ENCODE measurements at regions not wholly inside any gene's neighbourhood (a gene's known extent, or its start where the extent isn't known, plus 50 kb on each side); places are given as distances from the start of the nearest gene placed in this dataset.
"Not testable (repeated sequence)": the region's sequence is repeated elsewhere in the genome, so short reads cannot be mapped to it uniquely, and the experiment has no call there.

- DNase-seq, result no peak
These were observed 677.6 kb downstream of the SOCS6 start for GRCh38 chr18:70966419-70966818.

DNA sequence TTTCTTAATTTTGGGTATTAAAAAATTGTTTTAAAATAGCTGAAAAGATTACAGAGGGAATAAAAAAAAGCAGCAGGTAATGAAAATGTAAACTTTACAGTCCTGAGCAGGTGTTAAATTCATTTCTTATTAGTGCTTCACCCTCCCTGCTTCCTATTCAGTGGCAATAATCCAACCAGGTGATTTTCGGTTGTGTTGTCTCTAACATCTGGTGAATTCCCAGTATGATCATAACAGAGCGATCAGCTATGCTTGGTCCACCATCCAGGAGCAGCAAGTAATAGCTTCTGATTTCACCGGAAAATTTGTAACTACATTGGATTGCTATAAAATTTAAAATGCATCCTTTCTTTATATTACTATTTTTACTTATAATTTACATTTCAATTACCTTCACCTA is 673.1 kb downstream of the SOCS6 start:
- no peak for DNase-seq

- DNase-seq, result no peak
These were observed 667.7 kb downstream of the SOCS6 start for GRCh38 chr18:70956554-70956953.

DNA sequence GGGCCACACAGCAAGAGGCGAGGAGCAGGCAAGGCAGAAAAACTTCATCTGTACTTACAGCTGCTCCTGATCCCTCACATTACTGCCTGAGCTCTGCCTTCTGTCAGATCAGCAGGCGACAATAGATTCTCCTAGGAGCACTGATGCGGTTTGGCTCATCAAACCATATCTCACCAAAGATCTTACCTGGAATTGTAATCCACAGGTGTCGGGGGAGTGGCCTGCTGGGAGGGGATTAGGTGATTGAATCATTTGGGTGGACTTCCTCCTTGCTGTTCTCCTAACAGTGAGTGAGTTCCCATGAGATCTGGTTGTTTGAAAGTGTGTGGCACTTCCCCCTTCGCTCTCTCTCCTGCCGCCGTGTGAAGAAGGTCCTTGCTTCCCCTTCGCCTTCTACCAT is 647.3 kb downstream of the SOCS6 start:
- DNase-seq, result no peak

- DNase-seq, result peak; percentile 35
These were observed 643.3 kb downstream of the SOCS6 start for GRCh38 chr18:70931942-70932814.

DNA sequence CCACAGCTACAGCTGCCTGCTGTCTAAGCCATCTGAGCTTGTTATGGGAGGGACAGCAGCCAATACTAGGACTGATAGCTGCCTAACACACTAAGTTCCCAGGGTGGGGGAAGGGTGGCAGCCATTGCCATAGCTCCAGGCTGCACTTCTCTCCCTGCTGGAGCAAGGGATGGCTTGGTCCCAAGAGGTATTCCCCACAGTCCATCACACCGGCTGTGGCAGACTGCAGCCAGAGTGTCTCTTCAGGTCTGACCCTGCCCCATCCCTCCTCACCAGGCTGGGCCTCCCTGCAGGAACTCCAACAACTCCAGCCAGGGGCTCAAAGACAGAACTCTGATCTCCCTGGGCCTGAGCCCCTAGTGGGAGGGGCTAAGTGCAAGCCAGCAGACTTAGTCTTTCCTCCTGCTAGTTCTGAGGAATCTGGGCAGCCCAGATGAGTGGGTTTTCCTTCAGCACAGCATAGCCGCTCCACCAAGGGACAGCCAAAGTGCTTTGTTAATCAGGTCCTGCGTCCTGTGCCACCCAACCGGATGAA is 632.1 kb downstream of the SOCS6 start:
- no peak for DNase-seq

GRCh38 chr18:70907673-70908072 is 618.8 kb downstream of the SOCS6 start:
- DNase-seq, result no peak

DNA sequence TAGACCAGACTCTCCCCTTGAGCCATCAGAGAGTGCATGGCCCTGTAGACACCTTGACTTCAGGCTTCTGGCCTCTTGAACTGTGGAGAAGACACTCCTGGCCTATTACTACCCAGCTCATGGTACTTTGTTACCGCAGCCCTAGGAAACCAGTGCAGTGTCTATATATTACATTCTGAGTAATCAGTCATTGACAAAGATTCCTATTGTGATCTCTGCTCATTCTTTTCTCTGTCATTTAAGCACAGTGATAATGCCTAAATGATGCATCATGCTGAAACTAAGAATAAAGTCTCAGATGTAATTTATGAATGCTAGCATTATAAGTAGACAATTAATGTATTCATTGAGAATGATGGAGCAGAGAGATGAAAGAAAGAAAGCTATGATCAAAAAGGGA is 603.5 kb downstream of the SOCS6 start:
- no peak for DNase-seq

- DNase-seq, result no peak
These were observed 581.4 kb downstream of the SOCS6 start for GRCh38 chr18:70870292-70870691.

GRCh38 chr18:70848329-70848728 is 559.5 kb downstream of the SOCS6 start:
- DNase-seq, result no peak

- no peak for DNase-seq
These were observed 551.8 kb downstream of the SOCS6 start for GRCh38 chr18:70840649-70841048.

GRCh38 chr18:70827632-70828031 is 538.8 kb downstream of the SOCS6 start:
- no peak for DNase-seq

DNA sequence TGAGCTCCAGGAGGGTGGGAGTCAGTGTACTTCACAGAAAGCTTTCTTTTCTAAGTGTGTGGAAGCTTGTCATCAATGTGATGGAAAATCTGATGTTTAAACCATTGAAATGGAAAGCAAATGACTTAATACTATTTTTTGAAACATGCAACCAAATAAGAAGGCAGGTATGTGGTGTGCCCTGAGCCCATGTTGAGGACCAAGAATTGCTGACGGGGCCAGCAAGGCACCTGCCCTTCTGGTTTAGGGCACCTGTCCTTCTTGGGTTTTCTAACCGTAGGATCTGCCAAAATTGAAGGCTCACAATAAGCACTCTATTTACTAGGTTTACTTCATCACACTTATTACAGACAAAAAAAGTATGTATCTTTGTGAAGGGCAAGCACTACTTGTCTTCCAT is 537.7 kb downstream of the SOCS6 start:
- no peak for DNase-seq

- no peak for DNase-seq
These were observed 533.8 kb downstream of the SOCS6 start for GRCh38 chr18:70822691-70823090.

- DNase-seq, result no peak
These were observed 533.3 kb downstream of the SOCS6 start for GRCh38 chr18:70822117-70822516.

- DNase-seq, result no peak
These were observed 519.7 kb downstream of the SOCS6 start for GRCh38 chr18:70808481-70809056.

DNA sequence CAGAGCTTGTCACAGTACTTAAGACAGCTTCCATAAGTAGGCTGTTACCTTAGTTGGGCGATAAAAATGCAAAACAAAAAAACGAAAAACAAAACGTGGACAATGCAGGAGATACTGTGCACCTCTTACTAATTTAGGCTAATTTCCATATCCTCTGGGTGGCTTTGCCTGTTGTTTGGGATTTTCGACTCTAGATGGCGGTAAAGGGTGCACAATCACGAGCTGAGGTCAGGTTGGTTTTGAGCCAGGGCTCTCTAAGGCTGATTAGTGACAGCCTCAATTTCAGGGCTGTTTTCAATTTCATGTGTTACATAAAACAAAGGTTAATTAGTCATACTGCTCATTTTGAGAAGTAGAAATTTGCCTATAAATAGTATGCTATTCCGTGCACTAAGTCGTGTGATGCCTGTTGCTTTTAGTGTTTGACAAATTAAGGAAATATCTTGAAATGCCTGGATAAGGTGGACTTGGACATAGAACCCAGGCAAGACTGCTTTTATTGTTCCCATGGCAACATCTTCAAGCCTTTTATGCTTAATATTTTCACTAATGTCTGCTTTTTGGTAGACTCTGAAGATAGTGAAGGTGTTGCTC is 493.1 kb downstream of the SOCS6 start:
- DNase-seq, result peak; percentile 25

DNA sequence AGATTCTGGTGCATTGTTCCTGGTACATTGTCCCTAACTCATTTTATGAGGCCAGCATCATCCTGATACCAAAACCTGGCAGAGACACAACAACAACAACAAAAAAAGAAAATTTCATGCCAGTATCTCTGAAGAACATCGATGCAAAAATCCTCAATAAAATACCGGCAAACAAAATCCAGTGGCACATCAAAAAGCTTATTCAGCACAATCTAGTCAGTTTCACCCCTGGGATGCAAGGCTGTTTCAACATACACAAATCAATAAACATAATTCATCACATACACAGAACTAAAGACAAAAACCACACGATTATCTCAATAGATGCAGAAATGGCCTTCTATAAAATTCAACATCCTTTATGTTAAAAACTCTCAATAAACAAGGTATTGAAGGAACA is 477.4 kb downstream of the SOCS6 start:
- DNase-seq, result not testable (repeated sequence)

DNA sequence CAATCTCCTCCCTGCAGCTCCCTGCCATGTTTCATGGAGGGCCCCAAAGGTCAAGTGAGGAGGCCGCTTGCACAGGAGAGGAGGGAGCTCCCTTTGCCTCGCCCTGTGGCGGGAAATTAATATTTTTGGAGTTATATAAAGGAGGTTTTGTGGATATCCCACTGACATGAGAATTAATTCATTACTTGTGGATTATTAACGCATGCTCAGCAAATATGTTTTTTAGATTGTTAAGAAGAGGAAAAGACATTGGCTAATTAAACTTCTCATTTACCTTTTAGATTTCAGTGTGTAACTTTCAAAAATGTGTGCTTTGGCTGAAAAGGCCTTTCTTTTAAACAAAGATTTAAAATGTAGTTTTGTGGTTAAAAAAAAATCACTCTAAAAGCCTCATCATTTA is 474.0 kb downstream of the SOCS6 start:
- no peak for DNase-seq

- DNase-seq, result no peak
These were observed 469.9 kb downstream of the SOCS6 start for GRCh38 chr18:70758780-70759179.

DNA sequence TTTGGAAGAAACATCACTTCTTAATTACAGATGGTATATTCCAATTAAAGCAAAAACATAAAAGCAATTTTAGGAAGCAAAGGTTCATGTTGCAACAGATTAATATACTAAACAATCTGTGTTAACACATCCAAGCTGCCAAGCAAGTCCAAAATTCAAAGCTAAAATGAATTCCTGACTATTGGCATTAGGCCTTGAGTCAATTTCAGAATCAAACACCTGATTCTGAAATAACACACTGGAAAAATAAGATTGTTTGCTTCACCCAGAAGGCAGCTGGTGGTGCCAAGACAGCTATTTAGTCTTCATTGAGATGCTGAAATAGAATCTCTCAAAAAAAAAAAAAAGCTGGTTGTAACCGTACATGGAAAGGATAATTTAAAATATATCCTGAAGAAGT is 465.6 kb downstream of the SOCS6 start:
- no peak for DNase-seq

DNA sequence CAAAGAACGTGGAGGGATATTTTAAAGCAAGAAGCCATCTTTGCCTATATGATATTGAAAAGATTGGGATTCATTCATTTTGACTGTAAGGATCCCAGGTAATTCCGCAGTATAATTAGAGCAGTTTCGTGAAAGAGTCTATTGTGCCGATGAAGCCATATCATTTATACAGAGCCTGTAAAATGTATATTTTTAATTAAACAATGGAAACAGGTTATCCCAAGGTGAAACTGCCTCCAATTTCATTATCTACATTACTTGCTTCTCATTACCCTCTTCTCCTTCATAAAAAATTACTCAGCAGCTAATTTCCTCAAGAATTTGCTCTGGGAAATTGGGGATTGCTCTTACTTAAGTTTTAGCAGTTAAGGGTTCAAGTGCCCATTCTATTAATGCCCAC is 444.1 kb downstream of the SOCS6 start:
- DNase-seq, result no peak

DNA sequence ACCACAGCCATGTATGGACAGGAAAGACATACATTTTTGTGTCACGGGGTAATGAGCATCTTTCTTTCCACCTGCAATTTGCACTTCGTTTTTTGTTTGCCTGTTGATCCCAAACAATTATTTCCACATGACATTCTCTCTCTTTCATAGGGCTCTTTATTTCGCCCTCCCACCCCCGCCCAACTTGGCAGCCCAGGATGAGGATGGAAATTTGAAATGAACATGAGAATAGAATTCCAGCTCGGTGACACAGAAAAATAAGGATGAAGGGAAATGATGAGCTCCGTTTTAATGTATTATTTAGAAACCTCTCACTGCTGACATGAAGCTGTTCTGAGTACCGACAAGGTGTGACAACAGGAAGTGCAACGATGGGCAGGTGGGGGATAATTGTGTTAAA is 443.3 kb downstream of the SOCS6 start:
- DNase-seq, result no peak

DNA sequence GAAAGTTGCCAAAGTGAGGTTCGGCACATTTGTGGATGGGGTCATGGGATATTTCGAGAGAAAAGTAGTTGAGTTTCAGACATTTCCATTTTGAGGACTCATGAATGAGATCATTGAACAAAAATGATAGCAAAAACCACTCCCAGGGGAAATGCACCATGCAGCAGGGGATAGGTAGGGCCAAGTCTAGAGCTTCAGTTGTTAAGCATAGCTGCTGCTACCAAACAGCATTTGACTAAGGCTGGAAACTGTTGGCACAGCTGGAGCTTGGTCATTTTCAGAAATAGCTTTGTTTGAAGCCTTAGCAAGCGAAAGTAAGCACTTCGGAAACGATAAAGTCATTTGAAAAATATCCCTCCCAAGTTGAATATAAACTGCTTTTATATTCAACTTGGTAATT is 431.8 kb downstream of the SOCS6 start:
- no peak for DNase-seq
